Testis (tissue), 2 donors: ENCODE measurements at regions not wholly inside any gene's neighbourhood (a gene's known extent, or its start where the extent isn't known, plus 50 kb on each side); places are given as distances from the start of the nearest gene placed in this dataset.

Experiments
- CTCF ChIP-seq, 3 experiments: fragments of 450-650 bp in 2 of 3; fragments of 200-600 bp in 1 of 3; sonication (generic) in 1 of 3; IDR thresholded peaks; one replicate each; pipeline ENCODE4 v1.5.1; 2016 to 2019; ENCODE audit warnings: antibody characterized with exemption in 3 of 3, mild to moderate bottlenecking in 2 of 3, moderate library complexity in 1 of 3
- POLR2A ChIP-seq: fragments of 450-650 bp; IDR thresholded peaks from one replicate; pipeline ENCODE4 v1.6.1; 2017; ENCODE audit warnings: antibody characterized with exemption, mild to moderate bottlenecking, moderate library complexity

DNA sequence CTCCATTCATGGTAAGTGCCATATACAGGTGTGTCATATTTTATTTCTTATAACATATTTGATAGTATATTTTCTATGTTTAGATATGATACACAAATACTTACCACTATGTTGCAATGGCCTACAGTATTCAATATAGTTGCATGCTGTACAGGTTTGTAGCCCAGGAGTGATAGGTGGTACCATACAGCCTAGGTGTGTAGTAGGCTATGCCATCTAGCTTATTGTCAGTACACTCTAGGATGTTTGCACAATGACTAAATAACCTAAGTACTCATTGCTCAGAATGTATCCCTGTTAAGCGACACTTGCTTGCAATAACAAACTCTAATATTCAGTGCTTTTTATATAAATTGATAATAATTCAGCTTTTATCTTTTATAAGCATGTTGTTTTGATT, 563.1 kb upstream of the LINC00305 start:
- TF ChIP-seq CTCF (IDR thresholded peaks at IDR 0.05) (no peak), POLR2A (no peak)
